ENCODE measurements at regions not wholly inside any gene's neighbourhood (a gene's known extent, or its start where the extent isn't known, plus 50 kb on each side); places are given as distances from the start of the nearest gene placed in this dataset.

DNA sequence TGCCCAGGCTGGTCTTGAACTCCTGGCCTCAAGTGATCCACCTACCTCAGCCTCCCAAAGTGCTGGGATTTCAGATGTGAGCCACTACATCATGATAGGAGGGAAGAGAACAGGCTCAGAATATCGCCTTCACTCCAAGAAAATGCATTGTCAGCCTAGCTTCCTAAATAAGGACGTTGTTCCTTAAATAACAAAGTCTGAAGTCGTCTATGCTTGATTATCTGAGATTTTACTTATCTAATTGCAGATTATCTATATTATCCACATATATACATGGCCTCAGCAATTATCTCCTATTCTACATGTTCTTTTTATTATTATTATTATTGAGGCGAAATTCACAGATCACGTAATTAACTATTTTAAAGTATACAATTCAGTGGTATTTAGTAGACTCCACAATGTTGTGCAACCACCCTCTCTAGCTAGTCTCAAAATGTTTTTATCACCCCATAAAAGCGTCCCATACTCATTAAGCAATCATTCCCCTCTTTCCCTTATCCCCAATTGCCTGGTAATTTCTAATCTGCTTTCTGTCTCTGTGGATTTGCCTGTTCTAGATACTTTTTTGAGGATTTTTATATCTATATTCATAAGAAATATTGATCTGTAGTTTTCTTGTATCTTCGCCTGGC lies 95.1 kb upstream of the RFX8 start:
- TF ChIP-seq JUND (IDR thresholded peaks at IDR 0.05) (no peak), RAD21 (IDR thresholded peaks at IDR 0.05; ENCODE audit: low read depth) (no peak), POLR2AphosphoS5 (IDR thresholded peaks at IDR 0.05; ENCODE audit: low read depth, low read length) (no peak), CTCF (IDR thresholded peaks at IDR 0.05 in 2 of 3, conservative IDR thresholded peaks at IDR 0.05 in 1 of 3; ENCODE audit: borderline replicate concordance in 1 of 3, insufficient read depth in 1 of 3, low read depth in 2 of 3, low read length in 2 of 3) (no peak), TCF7L2 (IDR thresholded peaks at IDR 0.05; ENCODE audit: borderline replicate concordance, extremely low read depth, insufficient read depth, insufficient read length) (no peak), POLR2A (IDR thresholded peaks at IDR 0.05; ENCODE audit: borderline replicate concordance, extremely low read depth, insufficient read depth, insufficient read length) (no peak)

Measured in HCT116 (cell line).